ENCODE measurements at regions not wholly inside any gene's neighbourhood (a gene's known extent, or its start where the extent isn't known, plus 50 kb on each side); places are given as distances from the start of the nearest gene placed in this dataset.
A peak's percentile ranks its signal among the peaks of the same experiment; 100 is the strongest.

DNA sequence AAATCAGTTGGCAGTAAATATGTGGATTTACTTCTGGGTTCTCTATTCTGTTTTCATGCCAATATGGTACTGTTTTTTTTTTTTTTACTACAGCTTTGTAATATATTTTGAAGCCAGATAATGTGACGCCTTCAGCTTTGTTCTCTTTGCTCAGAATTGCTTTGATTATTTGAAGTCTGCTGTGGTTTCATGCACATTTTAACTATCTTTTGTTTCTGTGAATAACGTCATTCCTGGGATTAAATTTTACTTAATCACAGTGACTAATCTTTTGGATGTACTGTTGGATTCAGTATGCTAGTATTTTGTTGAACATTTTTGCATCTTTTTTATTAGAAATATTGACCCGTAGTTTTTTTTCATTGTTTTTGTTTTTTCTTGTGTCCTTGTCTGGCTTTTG is 576.5 kb downstream of the ZNF385D start:
- H3K27ac ChIP-seq: no peak overlapping the region
- no peaks in the 10 kb centered on the region for H3K36me3 Mint-ChIP-seq

DNA sequence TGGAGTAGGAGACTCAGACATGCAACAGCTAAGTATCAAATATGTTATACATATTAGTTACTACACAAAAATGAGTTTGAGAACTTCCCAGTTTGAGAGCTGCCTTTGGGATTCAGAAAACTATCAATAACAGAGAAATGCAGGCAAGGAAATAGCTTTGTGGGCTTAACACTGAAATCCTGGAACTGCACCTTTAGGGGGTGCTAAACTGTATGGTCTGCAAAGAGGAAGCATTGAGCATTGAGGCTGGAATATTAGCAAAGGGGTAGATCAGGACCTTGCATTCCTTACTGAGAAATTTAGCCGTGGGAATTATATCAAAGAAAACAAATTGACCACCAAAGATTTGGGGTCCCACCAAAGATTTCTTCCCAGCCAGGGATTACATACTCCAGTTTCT is 580.0 kb downstream of the ZNF385D start:
- Mint-ChIP-seq H3K27me3 (ENCODE audit: insufficient read depth, low read depth) (no peaks in the 10 kb centered on the region), H3K36me3 (no peaks in the 10 kb centered on the region), H3K4me1 (no peaks in the 10 kb centered on the region), H3K27ac (no peak overlapping the region), H3K4me3 (no peak overlapping the region), H3K9me3 (no peaks in the 10 kb centered on the region)
- H3K9me3 ChIP-seq (ENCODE audit: low read depth): no peaks in the 10 kb centered on the region
- H3K4me2 ChIP-seq: no peak overlapping the region
- no peak for TF ChIP-seq EZH2 (IDR thresholded peaks at IDR 0.05)
- TF ChIP-seq, protein P1, sequence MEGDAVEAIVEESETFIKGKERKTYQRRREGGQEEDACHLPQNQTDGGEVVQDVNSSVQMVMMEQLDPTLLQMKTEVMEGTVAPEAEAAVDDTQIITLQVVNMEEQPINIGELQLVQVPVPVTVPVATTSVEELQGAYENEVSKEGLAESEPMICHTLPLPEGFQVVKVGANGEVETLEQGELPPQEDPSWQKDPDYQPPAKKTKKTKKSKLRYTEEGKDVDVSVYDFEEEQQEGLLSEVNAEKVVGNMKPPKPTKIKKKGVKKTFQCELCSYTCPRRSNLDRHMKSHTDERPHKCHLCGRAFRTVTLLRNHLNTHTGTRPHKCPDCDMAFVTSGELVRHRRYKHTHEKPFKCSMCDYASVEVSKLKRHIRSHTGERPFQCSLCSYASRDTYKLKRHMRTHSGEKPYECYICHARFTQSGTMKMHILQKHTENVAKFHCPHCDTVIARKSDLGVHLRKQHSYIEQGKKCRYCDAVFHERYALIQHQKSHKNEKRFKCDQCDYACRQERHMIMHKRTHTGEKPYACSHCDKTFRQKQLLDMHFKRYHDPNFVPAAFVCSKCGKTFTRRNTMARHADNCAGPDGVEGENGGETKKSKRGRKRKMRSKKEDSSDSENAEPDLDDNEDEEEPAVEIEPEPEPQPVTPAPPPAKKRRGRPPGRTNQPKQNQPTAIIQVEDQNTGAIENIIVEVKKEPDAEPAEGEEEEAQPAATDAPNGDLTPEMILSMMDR (IDR thresholded peaks at IDR 0.05): peak; percentile 76
- H3K36me3 ChIP-seq: no peaks in the 10 kb centered on the region
- H4K20me1 ChIP-seq (ENCODE audit: low read depth): no peaks in the 10 kb centered on the region
- no peak overlapping the region for H2AFZ ChIP-seq (replicated peaks)
- H3K27me3 ChIP-seq: no peaks in the 10 kb centered on the region
- peak; percentile 64 for DNase-seq (ENCODE audit: low spot score)
- no peak overlapping the region for H3K9ac ChIP-seq
- no peak overlapping the region for H3K27ac ChIP-seq
- peaks cover 7% of the 10 kb centered on the region for H3K4me1 ChIP-seq
- no peaks in the 10 kb centered on the region for H3F3A ChIP-seq (ENCODE audit: low read depth)
- H3K79me2 ChIP-seq (ENCODE audit: low read depth): no peaks in the 10 kb centered on the region
- no peak overlapping the region for H3K4me3 ChIP-seq

More for the DNA sequence above, 576.5 kb downstream of the ZNF385D start:
- no peak overlapping the region for H3K4me3 Mint-ChIP-seq
- H3K27me3 ChIP-seq: no peaks in the 10 kb centered on the region
- H4K20me1 ChIP-seq (ENCODE audit: low read depth): no peaks in the 10 kb centered on the region
- no peaks in the 10 kb centered on the region for H3K27me3 Mint-ChIP-seq (ENCODE audit: insufficient read depth, low read depth)
- no peaks in the 10 kb centered on the region for H3K36me3 ChIP-seq
- no peak overlapping the region for H3K27ac Mint-ChIP-seq
- H3K4me1 ChIP-seq: peaks cover 7% of the 10 kb centered on the region
- H3K9me3 ChIP-seq (ENCODE audit: low read depth): no peaks in the 10 kb centered on the region
- no peak for DNase-seq (ENCODE audit: low spot score)
- TF ChIP-seq, protein P1 (IDR thresholded peaks at IDR 0.05): no peak
- no peak for TF ChIP-seq EZH2 (IDR thresholded peaks at IDR 0.05)
- TF ChIP-seq EZH2phosphoT487 (IDR thresholded peaks at IDR 0.05): no peak
- no peak overlapping the region for H2AFZ ChIP-seq (replicated peaks)
- H3K9ac ChIP-seq: no peak overlapping the region
- H3K9me3 Mint-ChIP-seq: peaks cover 2% of the 10 kb centered on the region
- H3K79me2 ChIP-seq (ENCODE audit: low read depth): no peaks in the 10 kb centered on the region
- H3F3A ChIP-seq (ENCODE audit: low read depth): no peaks in the 10 kb centered on the region
- H3K4me3 ChIP-seq: no peak overlapping the region
- no peaks in the 10 kb centered on the region for H3K4me1 Mint-ChIP-seq
- H3K4me2 ChIP-seq: no peak overlapping the region

DNA sequence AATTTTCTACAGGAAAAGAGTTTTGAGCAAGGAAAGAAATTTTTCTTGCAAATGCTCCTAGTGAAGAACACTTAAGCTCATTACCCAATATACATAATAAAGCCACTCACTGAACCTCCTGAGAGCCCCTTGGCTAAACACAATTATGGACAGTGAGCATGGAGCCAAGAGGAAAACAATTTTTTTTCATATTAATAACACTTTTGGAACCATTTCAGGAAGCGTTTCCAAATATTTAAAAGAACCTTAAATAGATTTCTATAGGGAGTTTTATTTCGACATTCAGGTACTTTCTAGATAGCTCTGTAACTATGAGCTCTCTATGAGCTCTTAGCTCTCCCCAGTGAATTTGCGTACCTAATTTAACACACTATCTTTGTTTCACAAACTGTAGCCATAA is 581.1 kb downstream of the ZNF385D start:
- peaks cover 7% of the 10 kb centered on the region for H3K4me1 ChIP-seq

More for the DNA sequence above, 581.1 kb downstream of the ZNF385D start:
- Mint-ChIP-seq H3K4me1 (no peaks in the 10 kb centered on the region), H3K27ac (no peak overlapping the region), H3K4me3 (no peak overlapping the region), H3K36me3 (no peaks in the 10 kb centered on the region), H3K9me3 (no peaks in the 10 kb centered on the region), H3K27me3 (ENCODE audit: insufficient read depth, low read depth) (no peaks in the 10 kb centered on the region)
- TF ChIP-seq EZH2phosphoT487 (IDR thresholded peaks at IDR 0.05): no peak
- TF ChIP-seq, protein P1 (IDR thresholded peaks at IDR 0.05): no peak
- no peak for TF ChIP-seq EZH2 (IDR thresholded peaks at IDR 0.05)
- Histone ChIP-seq H4K20me1 (ENCODE audit: low read depth) (no peaks in the 10 kb centered on the region), H3F3A (ENCODE audit: low read depth) (no peaks in the 10 kb centered on the region), H3K9me3 (ENCODE audit: low read depth) (no peaks in the 10 kb centered on the region), H2AFZ (replicated peaks) (no peak overlapping the region), H3K27me3 (no peaks in the 10 kb centered on the region), H3K4me2 (no peak overlapping the region), H3K79me2 (ENCODE audit: low read depth) (no peaks in the 10 kb centered on the region), H3K27ac (no peak overlapping the region), H3K9ac (no peak overlapping the region), H3K36me3 (no peaks in the 10 kb centered on the region), H3K4me3 (no peak overlapping the region)
- no peak for DNase-seq (ENCODE audit: low spot score)
